Neural crest cell (in vitro differentiated cells): ENCODE measurements at regions not wholly inside any gene's neighbourhood (a gene's known extent, or its start where the extent isn't known, plus 50 kb on each side); places are given as distances from the start of the nearest gene placed in this dataset.

Source experiments
- DNase-seq: peaks from one replicate; pipeline ENCODE4 v3.0.0; 2021; ENCODE audit warnings: low read depth, mixed read lengths, low spot score
- H3K27ac Mint-ChIP-seq: one replicate; pipeline ENCODE4 v1.8.0; 2021; ENCODE audit warnings: mild to moderate bottlenecking, mixed read lengths; ENCODE audit not compliant: unreplicated experiment
- H3K27me3 Mint-ChIP-seq: 2 replicates; pipeline ENCODE4 v1.8.0; 2021; ENCODE audit warnings: low read depth, mild to moderate bottlenecking, mixed read lengths
- H3K36me3 Mint-ChIP-seq: 2 replicates; pipeline ENCODE4 v1.8.0; 2021; ENCODE audit warnings: low read depth, mild to moderate bottlenecking, mixed read lengths
- H3K4me1 Mint-ChIP-seq: 2 replicates; pipeline ENCODE4 v1.8.0; 2021; ENCODE audit warnings: mixed read lengths
- H3K4me3 Mint-ChIP-seq: one replicate; pipeline ENCODE4 v1.8.0; 2021; ENCODE audit warnings: mild to moderate bottlenecking, mixed read lengths
- H3K9me3 Mint-ChIP-seq: 2 replicates; pipeline ENCODE4 v1.8.0; 2021; ENCODE audit warnings: mixed read lengths
- CTCF ChIP-seq: fragments of 200-600 bp; sonication (generic); conservative IDR thresholded peaks from 2 replicates; pipeline ENCODE4 v1.5.0; 2021; ENCODE audit warnings: antibody characterized with exemption, mild to moderate bottlenecking

- no peak for TF ChIP-seq CTCF
- Mint-ChIP-seq H3K36me3 (no peaks in the 10 kb centered on the region), H3K4me3 (no peak overlapping the region), H3K27ac (no peak overlapping the region), H3K9me3 (no peaks in the 10 kb centered on the region), H3K27me3 (no peaks in the 10 kb centered on the region), H3K4me1 (no peaks in the 10 kb centered on the region)
- DNase-seq: no peak
Observed at GRCh38 chr18:66440433-66440832, 163.5 kb downstream of the CDH19 start.

- Mint-ChIP-seq H3K27me3 (no peaks in the 10 kb centered on the region), H3K4me1 (no peaks in the 10 kb centered on the region), H3K9me3 (no peaks in the 10 kb centered on the region), H3K36me3 (no peaks in the 10 kb centered on the region), H3K27ac (no peak overlapping the region), H3K4me3 (no peak overlapping the region)
- DNase-seq: no peak
- TF ChIP-seq CTCF: no peak
Observed at GRCh38 chr18:66439670-66440069, 164.2 kb downstream of the CDH19 start.

GRCh38 chr18:66438711-66439536 is 165.0 kb downstream of the CDH19 start:
- H3K4me1 Mint-ChIP-seq: no peaks in the 10 kb centered on the region
- DNase-seq: no peak
- H3K27ac Mint-ChIP-seq: no peak overlapping the region
- TF ChIP-seq CTCF: no peak
- no peaks in the 10 kb centered on the region for H3K36me3 Mint-ChIP-seq
- no peaks in the 10 kb centered on the region for H3K9me3 Mint-ChIP-seq
- H3K4me3 Mint-ChIP-seq: no peak overlapping the region
- H3K27me3 Mint-ChIP-seq: no peaks in the 10 kb centered on the region

DNA sequence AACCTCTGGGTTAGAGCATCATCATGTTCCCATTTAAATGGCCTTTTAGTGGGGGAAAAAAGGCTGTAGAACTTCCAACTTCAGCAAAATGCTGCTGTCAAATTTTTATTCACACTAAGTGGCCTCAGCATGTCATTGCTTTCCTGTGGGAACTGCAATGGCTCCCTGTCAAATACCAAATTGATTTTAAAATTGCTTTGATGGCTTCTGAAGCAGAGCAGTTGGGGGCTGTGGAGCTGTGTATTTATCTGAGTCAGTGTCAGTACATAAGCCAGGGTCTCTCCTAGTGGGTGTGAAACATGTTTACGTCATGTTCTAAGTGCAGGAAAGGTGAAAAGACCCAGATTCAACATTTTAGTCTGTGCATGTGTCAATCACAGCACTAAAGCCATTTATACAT is 171.3 kb downstream of the CDH19 start:
- H3K4me3 Mint-ChIP-seq: no peak overlapping the region
- H3K27ac Mint-ChIP-seq: no peak overlapping the region

DNA sequence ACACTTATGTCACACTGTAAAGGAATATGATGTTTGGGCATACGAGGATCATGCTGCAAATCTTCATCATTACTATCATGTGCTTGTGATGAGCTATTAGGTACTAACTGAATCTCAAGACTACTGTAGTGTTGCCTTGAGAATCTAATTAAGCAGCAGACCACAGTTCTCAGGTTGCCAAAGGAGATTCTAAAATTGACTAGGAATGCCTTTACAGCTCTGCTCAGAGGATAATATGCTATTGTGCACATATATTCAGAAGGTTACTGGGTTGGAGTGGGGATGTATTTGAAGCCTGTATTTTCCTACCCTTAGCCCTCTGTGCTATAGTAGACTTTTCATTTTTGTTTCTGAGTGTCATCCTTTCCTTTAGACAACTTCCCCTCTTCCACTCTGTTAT is 175.1 kb downstream of the CDH19 start:
- peaks cover 4% of the 10 kb centered on the region for H3K9me3 Mint-ChIP-seq
- no peak for TF ChIP-seq CTCF
- no peak overlapping the region for H3K27ac Mint-ChIP-seq
- H3K4me1 Mint-ChIP-seq: peaks cover 3% of the 10 kb centered on the region
- H3K27me3 Mint-ChIP-seq: no peaks in the 10 kb centered on the region
- DNase-seq: no peak
- no peaks in the 10 kb centered on the region for H3K36me3 Mint-ChIP-seq
- H3K4me3 Mint-ChIP-seq: no peak overlapping the region

More for the DNA sequence above, 171.3 kb downstream of the CDH19 start:
- H3K4me1 Mint-ChIP-seq: peaks cover 3% of the 10 kb centered on the region
- no peaks in the 10 kb centered on the region for H3K9me3 Mint-ChIP-seq
- DNase-seq: no peak
- TF ChIP-seq CTCF: no peak
- H3K36me3 Mint-ChIP-seq: no peaks in the 10 kb centered on the region
- no peaks in the 10 kb centered on the region for H3K27me3 Mint-ChIP-seq
